ENCODE measurements at regions not wholly inside any gene's neighbourhood (a gene's known extent, or its start where the extent isn't known, plus 50 kb on each side); places are given as distances from the start of the nearest gene placed in this dataset.

DNA sequence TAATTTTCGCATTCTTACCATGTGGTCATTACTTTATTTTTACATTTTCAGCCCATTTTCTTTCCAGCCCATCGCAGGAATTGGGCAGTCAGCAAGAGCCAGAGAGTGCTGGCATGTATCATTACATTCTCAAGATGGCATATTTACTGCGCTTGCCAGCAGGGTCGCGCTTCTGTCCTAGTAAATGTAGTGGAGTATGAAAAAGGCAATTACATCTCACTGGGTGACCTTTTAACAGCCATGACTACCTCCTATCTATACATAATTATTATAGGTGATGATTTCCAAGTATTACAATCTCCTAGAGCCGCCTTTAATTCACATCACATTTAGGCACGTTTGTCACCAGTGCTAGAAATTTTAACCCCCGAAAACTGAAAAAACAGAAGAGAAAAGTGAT, 433.7 kb upstream of the MGMT start:
- no peak for DNase-seq

DNA sequence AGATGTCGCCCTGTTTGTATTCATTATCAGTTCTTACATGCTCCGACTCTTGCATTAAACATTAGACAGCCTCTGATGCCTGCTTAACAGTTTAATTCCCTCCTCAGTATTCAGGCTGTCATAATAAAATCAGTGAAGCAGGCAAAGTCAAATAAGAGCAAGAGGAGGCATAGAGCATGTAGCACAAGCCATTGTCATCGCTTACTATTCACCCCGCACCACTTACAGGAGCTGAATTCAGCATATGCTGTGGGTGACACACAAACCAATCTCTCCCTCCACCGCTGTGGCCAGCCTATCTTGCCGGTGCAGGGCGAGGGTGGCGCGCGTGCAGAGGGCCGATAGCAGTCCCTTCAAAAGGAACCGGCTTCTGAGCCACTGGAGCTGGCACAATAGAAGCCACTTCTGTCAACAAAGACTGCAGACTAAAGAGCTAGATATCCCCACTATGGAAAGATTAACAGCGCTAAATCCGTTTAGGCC, 433.2 kb upstream of the MGMT start:
- DNase-seq, result no peak

DNA sequence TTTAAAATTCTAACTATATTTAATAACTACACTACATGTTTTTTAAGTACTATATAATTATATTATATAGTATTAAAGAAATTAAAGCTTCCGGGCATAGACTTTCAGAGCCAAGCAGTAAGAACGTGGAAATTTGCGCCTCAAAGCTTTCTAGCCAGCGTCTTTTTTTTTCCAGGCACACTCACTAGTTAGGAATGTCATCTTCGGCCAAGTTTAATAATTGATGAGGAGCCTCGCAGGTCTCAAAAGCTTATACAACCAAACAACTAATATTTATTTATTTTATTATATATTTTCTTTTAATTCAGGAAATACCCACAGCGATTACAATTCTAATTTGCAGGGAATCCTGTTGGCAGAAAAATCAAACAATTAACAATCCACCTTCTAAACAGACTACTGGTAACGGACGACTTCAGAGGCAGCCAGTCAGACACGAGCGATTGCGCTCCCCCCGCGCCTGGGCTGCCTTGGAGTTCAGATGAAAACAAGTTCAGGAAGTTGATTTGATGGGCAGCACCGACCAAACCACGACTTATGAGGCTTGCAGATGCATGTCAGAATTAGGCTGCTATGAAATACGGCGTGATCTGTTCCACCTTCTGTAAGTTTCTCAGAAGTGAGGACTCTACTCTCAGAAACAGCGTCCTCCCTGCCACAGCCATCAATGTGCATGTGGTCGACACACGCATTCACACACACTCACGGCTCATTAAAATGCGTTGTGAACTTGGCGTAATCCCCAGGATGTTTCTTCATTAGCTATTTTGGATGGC, 431.8 kb upstream of the MGMT start:
- DNase-seq, result peak; percentile 15 to 26

DNA sequence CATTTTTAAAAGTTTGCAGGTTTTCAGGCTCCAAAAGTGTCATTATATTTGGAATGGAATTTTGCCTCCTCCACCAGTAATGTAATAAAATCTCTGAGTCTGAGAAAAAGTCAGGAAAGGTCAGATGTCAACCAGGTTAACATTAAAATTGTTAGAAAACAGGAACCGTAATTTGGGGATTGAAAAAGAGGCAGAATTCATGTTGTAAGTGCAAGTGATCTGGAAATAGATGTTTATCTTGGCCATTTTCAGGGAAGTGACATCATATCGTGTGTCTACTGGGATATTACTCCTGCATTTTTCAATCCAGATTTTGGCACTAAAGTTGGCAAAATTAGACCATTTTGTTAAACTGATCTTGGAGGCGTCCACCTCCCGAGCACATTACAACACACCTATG, 428.5 kb upstream of the MGMT start:
- no peak for DNase-seq

DNA sequence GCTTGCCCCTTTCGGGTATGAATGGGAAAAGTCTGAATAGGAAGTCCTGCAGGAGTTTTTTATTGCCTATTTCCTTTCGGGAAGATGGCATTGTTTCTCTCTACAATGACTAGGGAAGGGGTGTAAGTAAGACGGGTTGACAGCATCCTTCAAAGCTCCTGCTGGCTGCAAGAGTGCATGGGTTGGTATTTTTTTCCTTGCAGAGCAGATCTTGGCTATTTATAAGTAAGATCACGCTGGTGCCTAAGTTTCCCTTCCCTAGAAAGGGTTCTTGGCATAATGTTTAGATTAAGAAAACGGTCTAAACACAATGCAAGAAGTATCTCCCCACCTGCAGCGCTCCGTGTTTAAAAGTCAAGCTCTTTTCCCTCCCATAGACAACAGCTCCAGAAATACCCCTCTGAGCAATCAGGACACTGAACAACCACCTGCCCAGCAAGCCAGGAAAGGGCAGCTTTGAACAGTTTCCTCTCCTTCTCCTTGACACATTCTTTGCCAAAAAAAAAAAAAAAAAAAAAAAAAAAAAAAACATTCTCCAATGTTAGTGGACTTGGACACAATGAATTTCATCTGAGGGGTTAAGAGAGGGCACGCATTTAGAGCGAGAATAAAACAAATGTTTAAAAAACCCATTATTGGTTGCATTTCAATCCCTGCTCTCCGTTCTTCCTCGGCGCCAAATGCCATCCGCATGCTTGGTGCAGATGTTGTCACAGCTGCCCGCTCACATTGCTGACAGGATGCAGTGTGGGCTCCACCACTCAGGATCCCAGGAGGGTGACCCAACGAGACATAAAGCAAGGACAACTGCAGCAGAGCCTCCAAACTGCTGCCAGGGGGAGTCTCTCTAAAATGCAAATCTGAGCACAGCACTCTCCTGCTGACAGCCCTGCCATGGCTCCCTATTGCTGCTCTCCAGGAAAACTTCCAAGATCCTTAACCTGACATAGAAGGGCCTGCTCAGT, 427.4 kb upstream of the MGMT start:
- DNase-seq, result no peak

DNA sequence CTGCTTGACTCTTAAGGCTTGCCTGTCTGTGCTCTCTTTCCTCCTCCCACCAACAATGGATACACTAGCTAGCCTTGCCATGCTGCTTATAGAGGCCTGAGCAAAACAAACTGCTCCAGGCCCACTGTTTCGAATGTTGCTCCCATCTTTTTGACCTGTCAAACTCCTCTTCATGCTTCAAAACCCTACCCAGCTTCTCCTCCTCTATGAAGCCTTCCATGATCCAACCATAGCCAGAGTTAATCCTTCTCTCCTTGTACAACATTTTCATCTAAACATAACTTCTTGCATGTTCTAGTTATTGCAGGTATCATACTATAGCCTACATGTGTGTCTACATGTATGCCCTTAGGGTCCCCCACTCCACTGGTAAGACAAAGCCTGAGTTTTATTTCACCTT, 426.7 kb upstream of the MGMT start:
- DNase-seq, result no peak

DNA sequence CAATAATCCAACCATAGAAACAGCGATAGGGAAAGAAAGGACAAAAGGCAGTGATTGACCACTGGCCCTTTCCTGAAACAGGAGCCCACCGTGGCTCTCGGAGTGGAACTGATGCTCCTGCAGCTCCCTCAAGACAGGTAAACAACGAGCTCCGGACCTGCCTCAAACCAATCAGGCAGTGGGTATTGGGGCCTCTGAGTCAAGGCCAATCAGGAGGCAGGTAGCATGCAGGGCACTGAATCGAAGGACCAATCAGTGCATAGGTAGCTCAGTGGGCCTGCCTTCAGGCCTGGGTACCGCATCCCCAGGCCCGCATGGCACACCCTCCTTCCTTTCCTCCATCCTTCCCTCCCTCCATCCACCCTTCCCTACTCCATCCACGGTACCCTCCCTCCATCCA, 425.1 kb upstream of the MGMT start:
- DNase-seq, result no peak

DNA sequence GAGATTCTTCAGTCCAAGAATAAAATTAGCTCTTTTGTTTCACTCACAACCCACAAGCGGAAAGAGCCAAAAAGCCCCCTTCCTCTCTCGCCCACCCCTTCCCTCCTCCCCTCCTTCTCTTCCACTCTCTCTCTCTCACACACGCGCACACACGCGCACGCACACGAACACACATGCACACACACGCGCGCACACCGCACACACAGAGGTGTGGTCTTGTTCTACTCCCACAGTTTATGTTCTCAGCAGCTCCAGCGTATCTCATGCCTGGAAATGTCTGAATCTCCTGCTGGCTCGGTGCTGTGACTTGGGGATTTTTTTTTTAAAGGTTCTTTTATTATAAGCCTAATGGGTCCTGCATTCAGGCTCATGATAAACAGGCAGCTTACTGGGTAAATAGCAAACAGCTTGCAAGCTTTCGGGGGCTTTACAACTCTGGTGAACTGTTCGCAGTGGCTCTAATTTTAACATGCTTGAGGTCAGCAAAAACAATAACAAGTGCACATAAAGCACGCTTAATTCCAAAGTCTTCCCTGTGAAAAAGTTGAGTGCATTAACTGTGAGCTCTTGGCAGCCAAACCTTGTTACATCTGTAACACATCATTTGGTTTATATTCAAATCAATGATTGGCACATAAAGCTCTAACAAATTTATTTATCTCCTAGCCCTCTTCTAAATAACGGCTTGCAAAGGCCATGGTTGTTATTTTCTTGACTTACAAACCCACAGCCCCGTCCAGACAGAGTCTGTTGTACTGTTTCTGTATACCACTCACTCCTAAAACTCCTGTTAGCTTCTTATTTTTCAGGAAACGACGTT, 424.1 kb upstream of the MGMT start:
- DNase-seq, result no peak

DNA sequence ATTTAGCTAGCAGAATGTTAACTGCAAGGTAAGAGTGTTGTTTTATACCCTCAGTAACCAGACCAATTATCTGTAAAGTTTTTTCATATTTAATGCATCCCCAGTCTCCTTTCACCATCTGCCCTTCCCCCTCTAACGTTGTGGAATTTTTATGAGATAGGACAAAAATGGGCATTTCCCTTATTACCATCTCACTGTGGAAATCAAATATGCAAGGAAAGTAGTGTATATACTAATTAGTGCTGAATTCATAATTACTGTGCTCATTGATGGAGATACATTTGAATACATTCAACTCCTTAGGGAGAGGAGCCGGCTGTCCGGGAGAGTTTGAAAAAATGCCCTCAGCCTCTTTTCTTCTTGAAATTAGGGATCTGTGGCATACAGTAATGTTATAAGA, 423.4 kb upstream of the MGMT start:
- DNase-seq, result no peak

DNA sequence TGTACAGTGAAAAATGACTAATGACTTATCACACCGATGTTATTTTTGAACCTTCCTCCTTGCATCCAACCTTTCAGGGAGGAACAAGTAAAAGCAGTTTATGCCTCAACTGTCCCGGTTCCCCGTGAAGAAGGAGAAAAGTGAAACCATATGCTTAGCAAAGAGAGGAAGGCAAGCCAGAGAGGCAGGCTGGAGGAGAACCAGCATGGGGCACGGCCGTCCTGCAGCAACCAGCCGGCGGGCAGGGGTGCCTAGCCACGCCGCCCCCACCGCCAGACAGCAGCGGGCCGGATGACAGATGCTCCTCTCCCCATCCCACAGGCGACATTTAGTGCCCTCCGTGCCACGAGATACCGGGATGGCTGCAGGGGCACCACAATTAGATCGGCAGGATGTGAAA, 421.4 kb upstream of the MGMT start:
- DNase-seq, result no peak

DNA sequence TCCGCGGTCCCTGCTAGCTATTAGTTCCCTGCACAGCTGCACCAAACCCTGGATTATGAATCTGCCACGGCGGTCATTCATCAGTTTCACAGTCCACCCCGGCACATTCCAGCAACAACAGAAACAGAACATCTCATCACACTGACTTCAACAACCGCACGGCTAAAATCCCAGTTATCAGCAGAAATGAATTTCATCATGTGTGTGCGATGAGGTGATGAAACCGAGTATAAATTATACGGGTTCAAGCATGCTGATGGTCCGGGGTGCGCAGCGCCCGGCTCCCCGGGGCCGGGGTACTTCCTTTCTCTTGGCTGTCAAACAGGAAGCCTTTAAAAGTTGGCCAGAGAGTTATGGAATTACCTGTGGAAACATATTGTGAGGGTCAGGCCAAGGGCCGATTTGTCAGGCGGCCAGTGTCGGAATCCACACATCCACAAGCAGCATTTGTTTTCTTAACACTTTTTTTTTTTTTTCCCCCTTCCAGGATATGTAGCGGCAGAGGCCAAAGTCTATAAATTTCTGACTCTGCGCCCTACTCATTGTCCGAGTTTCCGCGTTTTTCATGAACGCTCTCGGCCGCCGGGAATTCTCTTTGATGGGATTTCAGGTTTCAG, 420.9 kb upstream of the MGMT start:
- no peak for DNase-seq

DNA sequence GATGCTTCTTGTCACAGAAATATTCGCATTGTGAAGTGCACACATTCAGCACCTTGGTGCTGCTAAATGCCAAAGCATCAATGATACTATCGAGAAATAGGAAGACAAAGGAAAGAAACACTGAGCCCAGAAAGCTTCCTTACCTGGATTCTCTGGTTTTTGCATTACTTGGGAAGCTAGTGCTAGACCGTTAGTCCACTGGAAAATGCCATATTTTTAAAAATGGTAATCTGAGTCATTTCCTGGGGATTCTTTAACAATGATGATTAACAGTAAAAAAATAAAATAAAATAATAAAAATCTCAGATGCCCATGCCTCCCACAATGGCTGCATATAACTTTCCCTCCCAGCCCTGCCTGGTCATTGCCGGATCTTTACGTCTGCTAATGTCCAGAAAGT, 420.1 kb upstream of the MGMT start:
- DNase-seq, result no peak

DNA sequence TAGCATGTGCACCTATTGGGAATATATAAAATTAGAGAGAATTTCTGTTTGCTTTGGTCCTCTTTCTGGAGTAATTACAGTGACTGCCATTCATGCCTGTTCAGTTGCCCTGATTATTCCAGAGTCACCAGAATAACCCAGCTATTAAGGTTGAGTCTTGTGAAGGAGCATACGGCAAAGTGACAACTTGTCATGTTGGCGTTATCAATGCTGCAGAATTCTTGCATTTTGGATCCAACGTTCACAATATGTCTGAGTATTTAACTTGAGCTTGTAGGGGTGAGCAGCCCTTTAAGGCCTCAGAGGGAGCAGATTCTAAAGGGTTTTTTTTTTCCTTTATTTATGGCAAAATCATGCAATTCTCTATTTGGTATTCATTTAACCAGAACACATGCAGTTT, 419.4 kb upstream of the MGMT start:
- no peak for DNase-seq

DNA sequence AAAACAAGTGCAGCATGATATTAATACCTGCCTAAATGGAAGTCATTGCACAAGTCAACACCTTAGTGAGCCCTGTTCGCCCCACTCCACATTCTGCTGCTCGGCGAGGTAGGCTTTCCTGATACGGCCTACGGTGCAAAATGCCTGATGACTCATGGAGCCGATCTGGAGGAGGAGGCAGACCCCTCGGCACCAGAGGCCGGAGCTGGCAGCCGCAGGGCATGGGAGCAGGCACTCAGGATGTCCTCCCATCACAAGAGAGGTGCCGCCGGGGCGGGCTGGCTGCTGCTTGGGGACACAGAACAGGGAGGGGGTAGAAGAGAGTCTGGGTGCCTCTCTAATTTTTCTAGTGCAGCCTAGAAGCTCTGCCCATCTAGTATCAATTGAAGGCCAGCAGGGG, 418.5 kb upstream of the MGMT start:
- DNase-seq, result no peak

DNA sequence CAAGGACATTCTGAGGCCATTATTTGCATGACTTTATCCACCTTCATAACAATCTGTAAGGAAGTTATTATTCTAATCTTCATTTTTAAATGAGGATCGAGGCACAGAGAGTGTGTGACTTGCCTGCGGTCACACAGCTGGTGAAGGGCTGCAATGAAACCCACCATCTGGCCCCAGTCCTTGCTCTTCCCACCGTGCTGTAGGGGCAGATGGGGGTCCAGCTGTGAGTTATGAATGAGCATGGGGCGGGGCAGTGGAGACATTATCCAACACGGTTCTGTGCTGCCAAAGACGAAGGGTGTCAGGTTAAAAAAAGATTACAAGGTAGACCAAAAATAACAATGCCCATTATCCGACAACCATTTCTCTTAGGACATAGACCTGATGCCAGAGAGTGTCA, 417.5 kb upstream of the MGMT start:
- no peak for DNase-seq

DNA sequence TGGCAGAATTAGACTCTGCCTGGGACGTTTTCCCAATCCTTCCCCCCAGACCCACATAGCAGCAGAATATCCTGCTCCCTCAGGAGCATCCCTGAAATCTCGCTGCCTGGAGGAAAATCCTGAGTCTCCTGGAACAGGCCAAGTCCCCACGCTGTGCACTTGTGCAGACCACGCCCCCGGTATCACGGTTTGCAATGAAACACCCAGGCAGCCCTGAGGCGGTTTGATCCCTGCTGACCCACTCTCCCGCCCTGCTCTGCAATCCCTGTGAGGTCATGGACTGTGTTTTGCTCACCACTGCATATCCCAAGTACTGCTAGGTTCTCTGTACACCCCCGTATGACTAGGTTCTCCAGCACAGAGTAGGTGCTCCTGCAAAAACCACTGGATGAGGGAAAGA, 411.8 kb upstream of the MGMT start:
- no peak for DNase-seq

DNA sequence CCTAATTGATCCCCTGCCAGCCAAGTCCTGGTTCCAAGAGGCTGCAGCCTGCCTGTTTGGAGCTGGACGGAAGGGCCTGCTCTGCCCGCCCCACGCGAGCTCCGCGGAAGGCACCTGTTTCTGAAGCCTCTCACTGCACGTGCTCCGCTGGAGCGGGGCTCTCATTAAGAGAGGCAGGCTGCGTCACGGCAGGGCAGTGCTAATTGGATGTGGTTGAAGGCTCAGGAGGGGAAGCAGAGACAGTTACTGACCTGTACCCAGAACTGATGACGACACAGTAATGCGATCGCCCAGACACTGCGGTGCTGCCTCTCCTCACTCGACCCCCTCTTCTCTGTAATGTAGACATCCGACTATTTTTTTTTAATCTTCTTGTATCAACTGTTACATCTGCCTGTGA, 411.1 kb upstream of the MGMT start:
- no peak for DNase-seq

DNA sequence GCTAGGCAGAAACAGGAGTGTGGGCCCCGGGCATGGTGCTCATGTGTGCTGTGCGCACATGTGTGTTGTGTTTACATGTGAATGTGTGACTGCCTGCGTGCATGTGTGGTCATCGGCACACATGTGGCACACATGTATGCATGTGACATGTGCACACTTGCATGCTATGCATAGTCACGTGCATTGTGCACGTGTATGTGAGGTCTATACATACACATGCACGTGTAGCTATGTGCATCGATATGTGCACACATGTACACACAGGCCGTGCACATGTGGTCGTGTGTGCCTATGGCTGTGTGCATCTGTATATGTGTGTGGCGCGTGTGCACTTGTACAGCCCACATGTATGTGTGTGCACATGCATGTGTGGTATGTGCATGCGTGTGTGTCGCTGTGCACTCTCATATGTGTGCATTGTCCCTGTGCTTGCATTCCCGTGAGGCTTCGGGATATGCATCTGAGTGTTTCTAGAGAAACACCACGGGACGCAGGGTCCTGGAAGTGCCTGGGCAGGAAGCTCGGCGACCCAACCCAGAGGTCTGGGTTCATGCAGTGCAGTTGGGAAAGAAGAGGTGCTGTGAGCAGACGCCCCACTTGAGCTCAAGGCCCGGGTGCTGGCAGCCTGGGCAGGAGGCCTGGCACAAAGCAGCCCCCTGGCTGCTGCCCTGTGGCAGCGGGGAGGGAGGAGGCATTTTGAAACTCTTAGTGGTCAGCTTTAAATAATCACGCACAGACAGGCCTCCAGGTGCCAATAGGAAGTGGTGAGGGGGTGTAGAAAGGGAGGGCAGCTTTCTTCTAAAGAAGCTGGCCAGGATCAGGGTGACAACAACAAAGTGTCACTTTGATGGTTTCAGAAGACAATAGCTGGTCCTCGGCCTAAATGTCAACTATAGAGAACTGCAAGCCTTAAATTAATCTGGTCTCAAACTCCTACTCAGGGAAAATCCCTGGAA, 410.0 kb upstream of the MGMT start:
- DNase-seq, result no peak

DNA sequence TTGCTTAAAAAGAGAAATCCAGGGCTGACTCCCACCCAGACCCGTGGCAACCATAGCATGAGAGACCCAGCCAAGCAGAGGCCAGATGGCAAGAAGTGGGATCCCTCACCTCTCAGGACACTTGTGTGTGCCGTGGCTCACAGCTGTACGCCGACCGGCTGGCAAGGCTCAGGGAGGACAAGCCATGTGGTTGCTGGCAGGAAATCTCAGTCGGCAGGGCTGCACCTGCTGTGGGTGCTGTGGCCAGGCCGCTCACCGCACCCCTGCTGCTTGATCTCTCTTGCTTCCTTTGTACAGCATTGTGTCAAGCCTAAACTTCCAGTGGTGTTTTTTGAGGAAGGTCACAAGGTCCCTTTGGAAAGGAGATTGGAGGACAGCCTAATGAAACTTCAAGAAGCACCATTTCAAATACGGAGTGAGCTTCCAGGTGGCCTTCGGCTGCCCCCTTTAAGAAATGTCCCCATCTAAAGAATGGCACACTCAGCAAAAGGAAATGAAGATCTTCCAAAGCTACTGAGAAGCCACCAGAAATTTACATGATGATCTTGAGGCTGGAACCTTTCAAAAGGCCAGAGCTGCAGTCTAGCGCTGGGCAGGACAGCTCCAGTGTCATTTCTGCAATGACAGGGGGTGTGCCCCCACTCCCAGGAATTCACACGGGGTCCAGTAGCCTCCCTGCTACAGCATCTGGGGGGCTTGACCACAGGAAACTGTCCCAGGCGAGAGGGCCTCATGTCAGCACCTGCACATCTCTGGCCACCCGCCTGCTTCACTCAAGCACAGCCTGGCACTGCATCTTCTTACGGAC, 409.0 kb upstream of the MGMT start:
- peak; percentile 16 to 34 for DNase-seq

DNA sequence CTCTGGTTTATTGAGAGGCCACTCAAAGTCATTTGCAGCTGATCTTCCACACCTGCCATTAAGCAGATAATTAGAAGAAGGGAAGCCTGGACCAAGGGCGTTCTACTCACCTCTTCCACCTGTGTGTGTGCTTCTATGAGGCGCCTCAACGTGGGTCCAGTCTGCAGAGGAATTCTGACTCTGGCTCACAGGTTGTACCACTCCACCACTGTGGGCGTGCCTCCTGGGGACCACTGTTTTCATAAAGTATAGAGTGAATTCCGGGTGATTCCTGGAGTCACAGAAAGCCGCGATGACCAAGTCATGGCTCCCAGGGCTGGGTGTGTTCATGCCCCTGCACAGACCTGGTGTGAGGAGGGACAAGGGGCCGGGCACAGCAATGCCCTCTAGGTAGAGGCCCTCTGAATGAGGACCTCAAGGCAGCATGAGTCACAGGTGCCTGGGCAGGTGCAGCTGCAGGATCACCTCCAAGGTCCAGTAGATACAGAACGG, 408.3 kb upstream of the MGMT start:
- DNase-seq, result no peak

Data from activated CD4-positive, alpha-beta T cell treated with anti-CD3 and anti-CD28 coated beads, Interleukin-2, amount 50 U/mL, for 48 hours (primary cell).